GM21528 (cell line): ENCODE measurements at regions not wholly inside any gene's neighbourhood (a gene's known extent, or its start where the extent isn't known, plus 50 kb on each side); places are given as distances from the start of the nearest gene placed in this dataset.
"Not testable (repeated sequence)": the region's sequence is repeated elsewhere in the genome, so short reads cannot be mapped to it uniquely, and the experiment has no call there.

Experiments used
- ATAC-seq: cut with Tn5 transposase; IDR thresholded peaks from one replicate; pipeline ENCODE4 v1.9.1; 2021; ENCODE audit warnings: mild to moderate bottlenecking, moderate library complexity; ENCODE audit not compliant: unreplicated experiment, low FRiP score

DNA sequence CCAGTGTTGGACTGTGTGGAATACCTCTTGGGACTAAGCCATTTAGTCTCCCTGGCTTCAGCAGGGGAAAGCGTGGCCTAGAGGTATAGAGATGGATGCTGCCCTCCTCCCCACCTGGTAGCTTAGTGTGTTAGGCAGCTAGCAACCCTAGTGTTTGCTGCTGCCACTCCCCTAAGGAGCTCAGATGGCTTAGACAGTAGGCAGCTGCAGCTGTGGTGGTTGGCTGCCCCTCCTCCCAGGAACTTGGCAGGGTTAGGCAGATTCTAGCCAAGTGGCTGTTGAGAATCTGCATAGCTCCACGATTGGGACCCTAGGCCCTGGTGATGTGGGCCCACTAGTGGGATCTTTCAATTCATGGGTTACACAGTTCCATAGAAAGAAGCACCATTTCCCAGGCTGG lies 550.4 kb upstream of the CHAC2 start:
- ATAC-seq: no peak

DNA sequence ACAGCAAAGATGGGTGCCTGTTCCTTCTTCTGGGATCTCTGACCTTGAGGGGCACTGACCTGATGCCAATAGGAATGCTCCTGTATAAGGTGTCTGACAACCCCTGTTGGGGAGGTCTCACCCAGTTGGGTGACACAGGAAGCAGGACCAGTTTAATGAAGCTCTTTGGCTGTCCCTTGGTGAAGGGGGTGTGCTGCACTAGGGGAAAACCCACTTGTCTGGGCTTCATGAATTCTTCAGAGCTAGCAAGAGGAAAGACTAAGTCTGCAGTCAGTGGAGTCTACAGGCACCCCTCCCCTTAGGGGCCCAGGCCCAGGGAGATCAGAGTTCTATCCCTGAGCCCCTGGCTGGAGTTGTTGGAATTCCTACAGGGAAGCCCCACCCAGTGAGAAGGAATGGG lies 550.8 kb upstream of the CHAC2 start:
- no peak for ATAC-seq

DNA sequence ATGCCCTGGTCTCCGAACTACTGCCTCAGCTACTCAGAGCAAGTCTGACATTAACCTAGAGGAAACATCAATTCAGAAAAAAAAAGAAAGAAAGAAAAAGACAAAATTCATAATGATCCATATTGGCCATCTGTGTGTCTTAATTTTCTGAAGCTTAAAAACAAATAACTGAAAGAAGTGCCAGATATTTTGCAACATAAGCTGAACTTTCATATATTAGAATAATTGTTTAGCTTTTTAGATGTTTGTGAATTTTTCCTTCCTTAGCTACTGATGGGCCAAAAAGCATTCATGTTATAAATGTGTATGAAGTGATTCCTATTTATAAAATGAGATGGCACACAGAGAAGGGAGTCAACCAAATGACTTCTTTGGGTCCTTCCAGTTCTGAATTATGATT lies 555.0 kb upstream of the CHAC2 start:
- ATAC-seq: no peak

DNA sequence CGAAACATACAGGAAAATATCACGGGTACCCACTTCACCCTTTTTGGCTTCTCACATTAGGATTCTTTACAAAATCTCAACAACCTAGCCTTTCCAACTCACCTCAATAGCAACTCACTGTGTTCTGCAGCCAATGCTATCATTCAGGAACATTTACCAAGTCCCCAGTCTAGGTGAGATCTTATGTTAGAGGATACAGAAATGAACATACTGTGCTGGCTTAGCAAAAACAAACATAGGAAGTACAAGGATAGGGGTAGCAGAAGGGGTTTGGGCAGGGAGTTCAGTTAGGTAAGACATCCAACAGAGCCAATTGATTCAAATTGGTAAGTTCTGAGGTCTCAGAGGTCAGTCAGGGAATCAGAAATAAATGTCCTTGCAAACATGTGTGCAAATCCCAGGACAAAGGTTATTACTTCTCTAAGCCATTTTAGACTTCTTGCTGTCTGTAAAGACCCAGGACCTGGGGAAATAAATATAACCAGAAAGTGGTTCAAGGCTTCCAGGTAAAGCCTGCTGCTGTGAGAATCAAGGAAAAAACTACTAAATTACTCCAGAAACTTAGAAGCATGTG lies 556.3 kb upstream of the CHAC2 start:
- no peak for ATAC-seq

DNA sequence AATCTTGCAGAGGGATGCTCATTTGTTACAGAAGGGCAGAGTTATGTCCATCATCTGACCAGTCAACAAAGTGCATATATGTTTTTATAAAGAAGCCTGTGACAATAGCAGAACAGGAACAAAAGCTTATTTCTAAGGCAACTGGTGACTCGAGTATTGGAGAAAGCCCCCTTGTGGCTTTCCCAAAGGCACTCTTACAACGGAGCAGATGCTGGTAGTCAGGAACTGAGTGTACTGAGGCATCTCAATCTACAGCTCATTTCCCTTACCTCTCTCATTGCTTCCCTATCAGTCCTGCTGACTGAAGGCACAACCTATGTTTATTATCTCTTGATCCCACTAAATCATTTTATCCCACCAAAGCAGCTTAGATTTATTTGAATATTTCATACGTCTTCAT lies 557.1 kb upstream of the CHAC2 start:
- no peak for ATAC-seq

DNA sequence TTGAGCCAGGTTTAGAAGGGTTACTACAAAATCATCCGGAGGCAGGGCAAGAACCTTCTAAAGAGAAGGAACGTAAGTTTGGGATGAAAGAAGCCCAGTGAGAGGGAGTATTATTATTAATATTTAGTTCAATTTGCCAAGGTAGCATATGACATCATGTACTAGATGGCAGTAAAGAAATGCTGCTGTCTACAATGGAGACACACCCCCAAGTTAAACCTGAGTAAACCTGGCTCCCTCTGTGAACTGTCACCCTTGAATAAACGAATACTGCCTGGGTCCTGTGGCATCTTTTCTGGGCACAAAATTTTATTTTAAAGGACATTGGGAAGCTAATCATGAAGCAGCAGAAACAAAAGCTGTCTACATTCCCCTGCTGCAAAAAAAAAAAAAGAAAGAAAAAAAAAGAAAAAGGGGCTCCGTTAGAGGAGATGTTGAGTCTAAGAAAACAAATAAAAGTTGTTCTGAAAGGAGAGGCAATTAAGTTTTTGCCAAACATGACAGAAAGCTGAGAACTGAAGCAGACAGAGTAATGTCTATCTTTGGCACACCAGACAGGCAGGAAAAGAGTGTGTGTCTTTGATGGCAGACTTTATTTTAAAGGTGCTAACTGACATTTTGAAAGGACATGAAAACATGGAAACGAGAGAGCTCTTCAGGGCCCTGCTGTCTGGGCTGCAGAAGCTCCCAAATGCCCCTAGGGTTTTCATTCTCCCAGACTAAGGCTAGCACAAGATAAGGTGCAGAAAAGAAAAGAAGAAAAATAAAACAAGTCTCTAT lies 557.7 kb upstream of the CHAC2 start:
- ATAC-seq: no peak

DNA sequence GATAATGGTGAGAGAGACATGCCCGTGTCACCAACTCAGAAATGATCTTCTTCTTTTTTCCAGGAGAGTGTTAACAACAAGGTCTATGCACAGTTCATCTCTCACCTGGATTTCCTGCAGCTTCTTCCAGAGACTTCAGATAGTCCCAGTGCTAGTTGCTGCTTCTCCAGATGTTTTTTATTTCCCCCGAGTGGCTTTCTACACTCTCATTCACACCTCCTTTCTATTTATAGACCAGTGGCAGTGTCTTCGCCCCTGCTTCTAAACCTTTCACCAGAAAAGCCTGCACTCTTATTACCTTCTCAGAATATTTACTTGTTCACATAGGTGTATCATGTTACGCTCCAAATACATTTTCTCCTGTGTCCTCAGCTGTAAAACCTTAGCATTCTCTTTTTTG lies 558.8 kb upstream of the CHAC2 start:
- ATAC-seq: no peak

DNA sequence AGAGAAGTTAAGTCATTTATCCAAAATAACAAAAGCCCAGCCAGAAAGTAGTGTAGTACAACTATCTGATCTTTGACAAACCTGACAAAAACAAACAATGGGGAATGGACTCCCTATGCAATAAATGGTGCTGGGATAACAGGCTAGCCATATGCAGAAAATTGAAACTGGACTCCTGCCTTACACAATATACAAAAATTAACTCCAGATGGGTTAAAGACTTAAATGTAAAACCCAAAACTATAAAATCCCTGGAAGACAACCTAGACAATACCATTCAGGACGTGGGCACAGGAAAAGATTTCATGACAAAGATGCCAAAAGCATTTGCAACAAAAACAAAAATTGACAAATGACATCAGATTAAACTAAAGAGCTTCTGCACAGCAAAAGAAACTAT lies 561.4 kb upstream of the CHAC2 start:
- ATAC-seq: not testable (repeated sequence)

DNA sequence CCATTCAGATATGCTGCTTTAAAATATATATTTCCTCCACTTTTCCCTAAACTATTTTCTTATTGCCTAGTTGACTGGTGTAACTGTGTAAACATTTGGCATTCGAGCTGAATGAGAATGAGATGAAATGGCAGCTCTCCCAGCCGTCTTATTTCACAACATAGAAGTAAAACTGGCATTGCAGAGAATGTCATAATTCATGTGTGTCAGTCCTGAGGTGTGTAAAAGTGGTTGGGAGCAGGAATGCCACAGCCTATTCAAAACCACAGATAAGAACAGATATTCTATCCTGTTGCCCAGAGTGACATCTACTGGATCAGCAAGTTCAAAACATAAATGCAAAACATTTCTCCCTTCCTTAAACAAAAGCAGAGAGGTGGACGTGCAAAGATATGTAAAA lies 565.5 kb upstream of the CHAC2 start:
- no peak for ATAC-seq

DNA sequence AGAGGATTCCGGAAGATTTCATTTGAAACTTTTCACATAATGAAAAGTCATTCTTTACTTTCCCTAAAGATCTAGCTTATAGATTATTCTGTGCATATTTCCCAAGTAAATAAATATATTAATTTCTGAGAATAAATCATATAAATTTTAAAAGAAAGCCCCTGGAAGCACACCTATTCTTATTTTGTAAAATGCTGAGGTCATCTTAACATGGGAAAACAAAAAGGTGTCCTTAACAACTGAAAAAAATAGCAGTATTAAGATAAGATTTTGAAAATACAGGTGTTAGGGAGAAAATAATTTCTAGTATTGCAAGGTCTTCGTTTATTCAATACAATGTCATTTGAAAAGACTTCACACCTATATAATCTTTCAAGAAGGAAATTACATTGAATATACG lies 567.5 kb upstream of the CHAC2 start:
- ATAC-seq: no peak

DNA sequence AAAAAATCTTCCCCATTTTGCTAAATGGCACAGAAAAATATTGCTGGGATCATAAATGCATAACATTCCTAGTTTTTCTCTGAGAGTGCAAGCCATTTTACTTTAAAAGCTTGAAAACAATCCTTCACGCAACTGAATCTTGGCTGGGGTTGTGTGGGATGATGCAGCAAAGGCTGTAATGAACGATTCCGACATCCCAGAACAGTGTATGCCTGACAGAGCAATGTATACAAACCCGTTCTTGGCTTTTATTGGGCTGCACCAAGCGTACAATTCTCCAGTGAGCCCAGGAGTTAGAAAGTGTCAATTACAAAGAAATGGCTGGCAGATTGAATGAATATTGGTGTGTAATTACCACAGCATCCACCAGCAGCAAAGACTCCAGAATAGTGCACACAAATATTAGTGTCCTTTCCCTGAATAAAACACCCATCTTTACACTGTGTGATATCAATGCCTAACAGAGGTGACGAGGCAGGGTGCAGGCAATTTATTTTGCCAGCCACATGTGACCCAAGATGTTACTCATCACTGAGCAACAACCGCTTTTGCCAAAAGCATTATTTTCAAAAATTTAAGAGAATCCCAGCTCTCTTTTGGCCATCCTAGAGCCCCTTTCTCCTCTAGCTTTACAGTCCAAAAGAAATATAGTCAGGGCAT lies 578.6 kb upstream of the CHAC2 start:
- ATAC-seq: no peak

DNA sequence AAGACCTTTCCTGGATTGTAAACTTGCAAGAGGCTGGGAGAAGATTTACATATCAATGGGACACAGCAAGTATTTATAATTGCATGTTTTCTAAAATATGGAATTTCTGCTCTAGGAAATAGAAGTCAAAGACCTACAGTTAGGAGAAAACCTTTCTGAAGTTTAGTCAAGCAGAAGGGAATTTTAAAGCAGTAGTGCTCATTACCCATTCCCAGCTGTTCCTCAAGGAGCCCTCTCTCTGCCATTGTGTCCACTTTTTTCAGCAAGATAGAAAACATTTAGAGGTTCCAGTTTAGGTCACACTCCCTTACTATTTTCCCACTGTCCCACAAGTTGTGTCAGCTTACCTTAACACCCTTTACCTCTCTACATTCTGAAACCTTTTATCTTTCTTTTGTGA lies 584.0 kb upstream of the CHAC2 start:
- ATAC-seq: no peak

DNA sequence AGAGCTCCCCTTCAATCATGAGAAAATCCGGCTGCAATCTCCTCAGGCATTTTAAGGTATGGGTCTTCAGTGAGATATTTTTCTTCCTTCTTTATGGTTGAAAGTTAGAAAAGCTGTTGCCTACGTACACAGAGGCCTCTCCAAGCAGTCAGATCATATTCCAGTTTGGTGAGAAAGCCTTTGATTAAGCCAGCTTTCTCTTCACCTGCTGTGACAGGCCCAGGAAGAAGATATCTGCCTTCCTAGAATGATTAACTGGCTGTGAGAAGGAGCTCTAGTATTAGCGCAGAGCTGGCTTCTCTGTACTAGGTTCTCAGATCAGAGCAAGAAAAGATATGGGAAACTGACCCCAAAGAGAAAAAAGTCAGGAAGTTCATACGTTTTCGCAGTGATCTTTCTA lies 585.0 kb upstream of the CHAC2 start:
- no peak for ATAC-seq

DNA sequence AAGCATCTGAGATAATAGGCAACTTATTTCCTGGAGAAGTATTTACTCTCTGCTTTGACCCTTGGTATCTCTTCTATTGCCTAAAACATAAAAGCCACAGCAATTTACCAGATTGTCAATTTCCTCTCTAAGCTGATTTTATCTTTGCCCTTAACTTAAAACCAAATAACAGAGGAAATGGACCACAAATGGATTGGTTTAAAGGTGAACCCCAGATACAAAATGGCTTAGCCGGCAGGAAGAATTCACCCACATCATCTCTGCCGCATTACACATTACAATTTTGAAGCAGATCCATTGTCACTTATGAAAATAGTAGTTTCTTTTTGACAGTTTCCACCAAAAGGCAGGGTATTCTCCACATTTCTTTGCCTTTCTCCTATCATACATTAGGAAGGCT lies 585.8 kb upstream of the CHAC2 start:
- no peak for ATAC-seq

DNA sequence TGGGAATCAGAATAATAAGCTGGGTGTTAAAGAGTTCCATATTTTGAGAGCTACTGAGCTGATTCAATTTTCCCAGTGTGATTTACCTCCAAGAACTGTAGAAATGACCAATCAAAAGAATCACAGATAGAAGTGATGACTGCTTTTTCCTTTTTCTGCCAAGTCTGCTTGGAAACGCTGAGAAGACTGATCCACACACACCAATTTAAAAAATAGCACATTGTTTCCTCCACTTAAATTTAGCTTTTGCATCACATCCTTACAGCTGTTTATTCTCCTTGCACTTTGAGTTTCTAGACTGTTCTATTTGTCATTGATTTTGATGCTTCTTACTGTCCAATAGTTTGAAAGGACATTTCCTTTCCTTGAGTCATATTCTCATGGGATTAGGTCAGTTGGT lies 590.3 kb upstream of the CHAC2 start:
- no peak for ATAC-seq

DNA sequence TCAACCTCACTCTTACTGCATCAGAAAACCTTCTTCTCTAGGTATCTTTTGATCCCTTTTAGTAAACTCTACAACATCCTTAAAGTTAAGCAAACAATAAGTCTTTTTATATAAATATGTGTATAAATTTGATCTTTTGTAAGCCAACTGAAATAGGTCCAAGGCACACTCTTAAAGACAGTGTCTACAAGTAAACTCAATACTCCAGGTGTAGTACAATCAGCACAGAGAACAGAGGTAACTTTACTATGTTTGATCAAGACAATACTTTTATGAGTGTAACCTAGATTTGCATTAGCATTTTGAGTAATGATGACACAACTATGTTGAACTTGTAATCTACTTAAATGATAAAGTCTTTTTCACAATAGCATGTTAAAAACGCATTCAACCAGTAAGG lies 593.1 kb upstream of the CHAC2 start:
- no peak for ATAC-seq

DNA sequence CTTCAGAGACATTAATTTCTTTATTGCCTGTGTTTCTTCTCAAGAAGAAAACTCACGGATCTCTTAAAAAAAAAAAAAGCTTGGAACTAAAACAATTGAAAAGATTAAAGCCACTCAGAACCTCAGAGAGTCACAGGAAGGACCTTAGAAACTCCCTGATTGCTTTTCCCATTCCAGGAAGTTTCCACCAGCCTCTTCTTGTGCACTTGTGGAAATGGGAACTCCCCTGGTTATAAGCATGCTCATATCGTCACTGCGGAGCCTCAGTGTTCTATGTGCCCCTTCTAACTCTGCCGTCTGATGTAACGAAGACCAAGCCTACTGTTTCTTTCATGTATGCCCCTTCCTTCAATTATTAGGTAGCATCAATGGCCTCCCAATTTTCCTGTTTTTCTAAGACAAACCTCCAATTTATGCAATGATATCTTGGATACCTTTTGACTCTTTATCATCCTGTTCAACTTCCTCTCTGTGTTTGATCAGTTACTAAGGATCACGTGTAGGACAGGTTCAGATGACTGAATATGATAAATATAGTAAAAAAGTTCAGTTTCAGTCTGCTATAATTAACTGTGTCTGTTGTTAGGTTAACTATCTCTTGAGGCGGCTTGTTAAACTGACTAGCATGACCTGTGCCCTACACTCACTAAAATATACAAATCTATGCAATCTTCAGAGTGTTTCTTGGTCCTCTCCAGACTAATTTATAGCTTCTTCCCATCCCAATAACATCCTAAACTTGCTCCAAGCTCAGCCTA lies 593.7 kb upstream of the CHAC2 start:
- no peak for ATAC-seq

DNA sequence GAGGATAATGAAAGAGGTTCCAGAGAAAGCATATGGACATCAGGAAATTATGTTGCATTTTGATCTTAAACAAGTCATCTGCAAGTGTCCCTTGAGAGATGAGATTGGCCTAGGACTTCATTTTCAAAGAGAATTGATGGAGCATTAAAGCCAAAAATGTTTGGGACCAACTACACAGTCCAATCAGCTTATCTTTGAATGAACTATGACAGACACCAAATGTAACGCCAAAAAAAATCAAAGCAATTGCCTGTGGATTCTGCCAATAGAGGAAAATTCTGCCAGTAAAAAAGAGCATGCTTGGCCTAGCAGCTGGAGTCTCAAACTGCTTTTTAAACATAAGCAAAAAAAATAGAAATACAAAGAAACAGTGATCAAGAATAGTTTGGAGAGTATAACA lies 594.5 kb upstream of the CHAC2 start:
- ATAC-seq: no peak

DNA sequence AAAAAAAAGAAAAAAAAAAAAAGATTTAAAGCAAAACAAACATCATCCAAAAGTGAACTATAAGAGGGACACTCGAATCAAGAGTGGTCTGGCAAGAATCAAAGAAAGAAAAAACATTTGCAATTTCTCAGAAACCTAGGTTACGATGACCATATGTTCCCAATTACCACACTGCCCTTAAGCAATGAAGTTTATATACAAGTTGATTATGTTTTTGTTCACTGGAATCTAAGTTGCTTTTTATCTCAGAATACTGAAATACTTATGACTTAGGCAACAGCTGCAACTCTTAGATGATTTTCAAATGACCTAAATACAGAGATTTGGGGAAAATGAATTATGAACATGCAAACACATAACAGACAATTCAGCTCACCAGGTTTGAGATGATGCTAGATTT lies 597.1 kb upstream of the CHAC2 start:
- no peak for ATAC-seq

DNA sequence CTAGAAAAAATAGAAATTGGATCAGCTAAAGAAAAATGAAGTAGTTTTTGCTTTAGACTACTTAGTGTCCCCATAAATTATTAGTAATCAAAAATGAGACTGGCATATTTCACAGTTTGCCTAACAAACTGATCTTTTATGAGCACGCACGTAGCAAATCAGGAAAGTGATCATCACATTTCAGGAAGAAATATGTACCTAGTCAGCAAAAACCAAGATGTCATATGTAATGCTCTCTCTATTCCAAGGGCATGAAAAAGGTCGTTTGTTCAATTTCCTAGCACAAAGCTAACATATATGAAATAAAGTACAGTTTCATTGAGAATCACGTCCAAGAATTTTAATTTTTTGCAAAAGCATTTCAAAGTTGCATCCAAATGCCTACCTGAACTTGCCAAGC lies 600.4 kb upstream of the CHAC2 start:
- no peak for ATAC-seq

DNA sequence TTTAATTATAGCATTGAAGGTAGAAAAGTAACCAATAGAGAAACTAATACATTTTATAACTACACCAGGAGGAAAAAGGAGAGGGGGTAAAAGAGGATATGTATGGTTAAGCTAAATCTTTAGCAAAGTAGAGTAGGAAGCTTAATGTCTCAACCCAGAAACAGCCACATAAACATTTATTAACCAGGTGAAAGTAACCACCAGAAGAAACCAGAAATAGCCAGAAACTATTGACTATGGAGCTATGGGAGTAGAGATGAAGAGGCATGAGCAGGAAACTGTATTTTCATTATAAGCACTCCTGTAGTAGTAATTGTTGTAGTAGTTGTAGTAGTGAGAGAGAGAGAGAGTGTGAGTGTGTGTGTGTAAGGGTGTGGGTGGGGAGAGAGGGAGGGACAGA lies 617.5 kb upstream of the CHAC2 start:
- no peak for ATAC-seq
